Activated T-helper 1 cell treated with anti-CD3 and anti-CD28 coated beads, Interleukin-12 subunit alpha, Interleukin-12 subunit beta, Interleukin-2, Interleukin-4 antibody, amounts not matched to agents 30 ng/mL and 10 ng/mL and 1 ng/mL, durations not matched to agents 14 hours and 24 hours and 36 hours (primary cell): ENCODE measurements at regions not wholly inside any gene's neighbourhood (a gene's known extent, or its start where the extent isn't known, plus 50 kb on each side); places are given as distances from the start of the nearest gene placed in this dataset.

ENCODE experiments used
- DNase-seq: peaks from one replicate; pipeline ENCODE4 v3.0.0; 2021; ENCODE audit warnings: low spot score
- H3K27ac Mint-ChIP-seq: one replicate; pipeline ENCODE4 v1.8.0; 2021; ENCODE audit warnings: mild to moderate bottlenecking, mixed read lengths
- H3K27me3 Mint-ChIP-seq: one replicate; pipeline ENCODE4 v1.8.0; 2022; ENCODE audit warnings: mild to moderate bottlenecking, moderate library complexity, mixed read lengths; ENCODE audit not compliant: insufficient read depth
- H3K36me3 Mint-ChIP-seq: one replicate; pipeline ENCODE4 v1.8.0; 2021; ENCODE audit warnings: low read depth, mixed read lengths
- H3K4me1 Mint-ChIP-seq: one replicate; pipeline ENCODE4 v1.8.0; 2021; ENCODE audit warnings: low read depth, mixed read lengths
- H3K4me3 Mint-ChIP-seq: one replicate; pipeline ENCODE4 v1.8.0; 2021; ENCODE audit warnings: mild to moderate bottlenecking, moderate library complexity, mixed read lengths
- H3K9me3 Mint-ChIP-seq: one replicate; pipeline ENCODE4 v1.8.0; 2021; ENCODE audit warnings: mixed read lengths
- intact Hi-C: fragments of 100-400 bp; cut with micrococcal nuclease; formaldehyde crosslinking; loops from one replicate; pipeline ENCODE4 v1.15.1; 2024

DNA sequence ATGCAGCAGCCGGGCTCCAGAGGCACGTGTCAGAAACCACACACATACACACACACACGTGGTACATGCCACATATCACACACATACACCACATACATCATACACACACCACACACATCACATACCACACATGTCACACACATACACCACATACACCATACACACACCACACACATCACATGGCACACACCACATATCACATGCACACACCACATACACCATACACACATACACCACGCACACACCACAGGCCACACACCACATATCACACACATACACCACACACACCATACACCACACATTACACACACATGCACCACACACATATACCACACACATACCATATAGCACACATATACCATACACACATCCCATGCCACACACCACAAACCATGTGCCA is 97.5 kb upstream of the PRR5 start:
- H3K36me3 Mint-ChIP-seq, result no peaks in the 10 kb centered on the region
- intact Hi-C loops, result no loop called here
- peaks cover under 1% of the 10 kb centered on the region for H3K9me3 Mint-ChIP-seq
- no peak overlapping the region for H3K27ac Mint-ChIP-seq
- DNase-seq, result no peak
- H3K4me3 Mint-ChIP-seq, result no peak overlapping the region
- H3K4me1 Mint-ChIP-seq, result no peaks in the 10 kb centered on the region
- peaks cover 8% of the 10 kb centered on the region for H3K27me3 Mint-ChIP-seq

DNA sequence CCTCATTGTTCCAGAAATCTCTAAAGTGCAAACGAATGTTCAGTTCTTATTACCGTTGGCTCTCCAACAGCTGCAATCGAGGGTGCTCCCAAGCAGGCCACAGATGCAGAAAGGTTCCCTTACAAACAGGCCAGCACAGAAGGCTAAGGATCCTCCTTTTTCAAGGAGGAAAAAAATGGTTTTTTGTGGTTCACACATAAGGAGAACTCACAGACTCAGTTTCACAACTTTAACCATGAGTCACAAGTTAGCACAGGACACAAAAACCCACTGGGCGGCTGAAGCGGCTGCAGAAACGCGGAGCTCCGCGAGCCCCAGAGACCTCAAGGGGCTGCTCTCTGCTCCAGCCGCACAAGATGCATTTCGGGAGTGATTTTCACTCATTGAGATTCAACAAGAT is 98.2 kb upstream of the PRR5 start:
- Mint-ChIP-seq H3K27me3 (peaks cover 8% of the 10 kb centered on the region), H3K4me3 (no peak overlapping the region), H3K36me3 (no peaks in the 10 kb centered on the region), H3K4me1 (no peaks in the 10 kb centered on the region), H3K9me3 (no peaks in the 10 kb centered on the region), H3K27ac (no peak overlapping the region)
- intact Hi-C loops, result no loop called here
- no peak for DNase-seq

DNA sequence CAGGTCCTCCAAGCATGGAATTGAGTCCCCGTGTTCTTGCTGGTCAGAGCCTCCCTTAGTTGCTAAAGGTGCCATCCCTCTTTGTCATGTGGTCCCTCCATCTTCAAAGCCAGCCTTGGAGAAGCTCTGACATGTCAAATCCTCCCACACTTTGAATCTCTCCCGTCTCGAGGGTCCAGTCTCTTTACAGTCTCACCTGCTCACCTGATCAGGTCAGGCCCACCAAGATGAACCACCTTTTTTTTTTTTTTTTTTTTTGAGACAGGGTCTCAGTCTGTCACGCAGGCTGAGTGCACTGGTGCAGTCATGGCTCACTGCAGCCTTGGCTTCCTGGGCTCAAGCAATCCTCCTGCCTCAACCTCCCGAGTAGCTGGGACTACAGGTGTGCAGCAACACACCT is 100.3 kb upstream of the PRR5 start:
- Mint-ChIP-seq H3K4me1 (no peaks in the 10 kb centered on the region), H3K9me3 (no peaks in the 10 kb centered on the region), H3K4me3 (no peak overlapping the region), H3K27ac (no peak overlapping the region), H3K36me3 (no peaks in the 10 kb centered on the region), H3K27me3 (peaks cover 4% of the 10 kb centered on the region)
- intact Hi-C loops, result no loop called here
- no peak for DNase-seq

DNA sequence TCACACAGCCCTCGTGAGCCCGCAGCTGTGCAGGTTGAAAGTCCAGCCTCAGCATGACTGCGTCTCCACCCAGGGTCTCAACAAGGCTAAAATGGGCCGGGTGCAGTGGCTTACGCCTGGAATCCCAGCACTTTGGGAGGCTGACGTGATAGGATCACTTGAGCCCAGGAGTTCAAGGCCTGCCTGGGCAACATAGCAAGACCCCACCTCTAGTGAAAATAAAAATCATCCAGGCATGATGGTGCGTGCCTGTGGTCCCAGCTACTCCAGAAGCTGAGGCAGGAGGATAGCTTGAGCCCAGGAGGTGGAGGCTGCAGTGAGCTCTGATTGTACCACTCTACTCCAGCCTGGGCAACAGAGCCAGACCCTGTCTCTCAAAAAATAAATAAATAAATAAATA is 100.8 kb upstream of the PRR5 start:
- H3K27me3 Mint-ChIP-seq, result peaks cover 8% of the 10 kb centered on the region
- H3K9me3 Mint-ChIP-seq, result no peaks in the 10 kb centered on the region
- H3K4me3 Mint-ChIP-seq, result no peak overlapping the region
- no peak overlapping the region for H3K27ac Mint-ChIP-seq
- H3K4me1 Mint-ChIP-seq, result no peaks in the 10 kb centered on the region
- intact Hi-C loops, result no loop called here
- no peaks in the 10 kb centered on the region for H3K36me3 Mint-ChIP-seq
- DNase-seq, result no peak

DNA sequence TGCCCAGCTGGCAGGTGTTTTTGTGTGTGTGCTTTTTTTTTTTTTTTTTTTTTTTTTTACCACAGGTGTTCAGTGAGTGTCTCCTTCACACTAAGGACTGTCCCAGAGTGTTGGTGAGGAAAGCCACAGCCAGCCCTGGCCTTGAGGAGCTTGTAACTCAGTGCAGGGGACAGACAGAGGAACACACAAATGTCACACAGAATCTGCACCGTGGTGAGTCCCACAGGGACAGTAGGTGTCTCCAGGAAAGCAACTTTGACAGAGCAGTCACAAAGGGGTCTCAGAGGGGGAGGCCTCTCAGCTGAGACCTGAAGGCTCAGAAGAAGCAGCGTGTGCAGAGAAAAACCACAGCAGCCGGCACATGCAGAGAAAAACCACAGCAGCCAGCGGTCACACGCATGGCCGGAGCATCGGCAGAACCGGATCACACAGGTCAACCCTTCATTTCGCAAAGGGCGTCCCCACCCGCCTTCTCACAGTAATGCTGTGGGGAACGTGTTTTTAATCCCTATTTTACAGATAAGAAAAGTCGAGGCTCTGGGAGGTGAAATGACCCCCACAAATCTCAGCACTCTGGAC is 101.7 kb upstream of the PRR5 start:
- no peaks in the 10 kb centered on the region for H3K9me3 Mint-ChIP-seq
- intact Hi-C loops, result no loop called here
- no peak for DNase-seq

DNA sequence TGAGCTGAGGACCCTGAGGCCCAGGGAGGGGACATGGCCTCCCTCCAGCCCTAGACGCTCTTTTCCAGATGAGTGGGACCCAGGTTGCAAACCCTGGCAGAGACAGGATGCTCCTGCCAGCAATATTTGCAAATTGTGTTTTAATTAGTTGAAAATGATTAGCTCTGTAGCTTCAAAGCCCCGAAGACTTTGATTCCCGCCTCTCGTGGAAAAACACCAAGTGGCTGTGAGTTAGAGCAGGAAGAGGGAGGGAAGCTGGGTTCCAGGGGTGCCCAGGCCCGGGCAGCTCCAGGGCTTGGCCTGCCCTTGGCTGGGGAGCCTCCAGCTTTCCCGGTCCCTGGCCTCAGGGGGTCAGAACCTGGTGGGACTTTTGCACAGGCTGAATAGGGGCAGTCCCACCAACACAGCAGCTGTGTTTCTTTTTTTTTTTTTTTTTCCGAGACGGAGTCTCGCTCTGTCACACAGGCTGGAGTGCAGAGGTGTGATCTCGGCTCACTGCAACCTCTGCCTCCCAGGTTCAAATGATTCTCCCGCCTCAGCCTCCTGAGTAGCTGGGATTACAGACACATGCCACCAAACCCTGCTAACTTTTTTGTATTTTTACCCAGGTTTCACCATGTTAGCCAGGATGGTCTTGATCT is 101.6 kb upstream of the RTL6 start:
- no peaks in the 10 kb centered on the region for H3K36me3 Mint-ChIP-seq
- no peak overlapping the region for H3K4me3 Mint-ChIP-seq
- intact Hi-C loops, result no loop called here
- H3K27ac Mint-ChIP-seq, result no peak overlapping the region
- peaks cover 18% of the 10 kb centered on the region for H3K27me3 Mint-ChIP-seq
- DNase-seq, result no peak
- H3K4me1 Mint-ChIP-seq, result no peaks in the 10 kb centered on the region
- no peaks in the 10 kb centered on the region for H3K9me3 Mint-ChIP-seq

More for the DNA sequence above, 101.7 kb upstream of the PRR5 start:
- Mint-ChIP-seq H3K36me3 (no peaks in the 10 kb centered on the region), H3K27me3 (peaks cover 16% of the 10 kb centered on the region), H3K4me1 (no peaks in the 10 kb centered on the region), H3K27ac (no peak overlapping the region), H3K4me3 (no peak overlapping the region)

DNA sequence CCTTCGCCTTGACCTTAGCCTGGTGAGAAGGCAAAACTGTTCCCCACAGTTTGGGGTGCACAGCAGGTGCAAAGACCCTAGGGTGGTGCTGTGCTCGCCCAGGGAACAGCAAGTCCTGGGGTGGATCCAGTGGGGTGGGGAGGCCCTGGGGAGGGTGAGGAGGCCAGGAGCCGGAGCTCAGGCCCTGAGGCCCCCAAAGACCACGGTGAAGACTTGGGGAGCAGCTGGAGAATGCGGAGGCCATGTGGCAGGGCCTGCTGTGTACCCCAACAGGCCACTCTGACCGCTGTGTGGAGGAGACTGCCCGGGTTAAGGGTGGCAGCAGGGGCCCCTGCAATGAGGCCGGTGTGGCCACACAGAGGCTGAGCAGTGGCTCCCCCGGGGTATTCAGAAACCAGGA is 101.1 kb upstream of the RTL6 start:
- H3K36me3 Mint-ChIP-seq, result no peaks in the 10 kb centered on the region
- no peak overlapping the region for H3K4me3 Mint-ChIP-seq
- DNase-seq, result no peak
- no peaks in the 10 kb centered on the region for H3K4me1 Mint-ChIP-seq
- no peak overlapping the region for H3K27ac Mint-ChIP-seq
- H3K27me3 Mint-ChIP-seq, result peaks cover 19% of the 10 kb centered on the region
- intact Hi-C loops, result no loop called here
- H3K9me3 Mint-ChIP-seq, result no peaks in the 10 kb centered on the region

DNA sequence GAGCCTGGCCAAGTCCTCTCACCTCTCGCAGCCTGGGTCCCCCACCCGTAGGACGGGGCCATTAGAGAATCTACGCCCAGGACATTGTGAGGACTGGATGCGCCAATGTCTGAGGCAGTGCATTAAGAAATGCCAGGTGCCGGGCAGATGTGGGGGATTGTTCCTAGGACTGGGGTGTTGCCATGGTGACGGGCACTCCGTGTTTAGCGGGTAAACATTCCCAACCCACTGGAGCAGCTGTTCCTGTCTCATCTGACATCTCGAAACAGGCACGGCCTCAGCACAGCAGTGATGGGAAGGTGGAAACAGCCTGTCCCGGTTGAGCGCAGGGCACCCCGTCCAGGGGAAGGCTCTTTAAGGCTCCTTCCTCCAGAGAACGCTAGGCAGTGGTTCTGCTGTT is 99.6 kb upstream of the RTL6 start:
- Mint-ChIP-seq H3K4me3 (no peak overlapping the region), H3K27me3 (peaks cover 17% of the 10 kb centered on the region), H3K27ac (no peak overlapping the region), H3K9me3 (no peaks in the 10 kb centered on the region), H3K4me1 (no peaks in the 10 kb centered on the region), H3K36me3 (no peaks in the 10 kb centered on the region)
- no peak for DNase-seq
- intact Hi-C loops, result no loop called here

DNA sequence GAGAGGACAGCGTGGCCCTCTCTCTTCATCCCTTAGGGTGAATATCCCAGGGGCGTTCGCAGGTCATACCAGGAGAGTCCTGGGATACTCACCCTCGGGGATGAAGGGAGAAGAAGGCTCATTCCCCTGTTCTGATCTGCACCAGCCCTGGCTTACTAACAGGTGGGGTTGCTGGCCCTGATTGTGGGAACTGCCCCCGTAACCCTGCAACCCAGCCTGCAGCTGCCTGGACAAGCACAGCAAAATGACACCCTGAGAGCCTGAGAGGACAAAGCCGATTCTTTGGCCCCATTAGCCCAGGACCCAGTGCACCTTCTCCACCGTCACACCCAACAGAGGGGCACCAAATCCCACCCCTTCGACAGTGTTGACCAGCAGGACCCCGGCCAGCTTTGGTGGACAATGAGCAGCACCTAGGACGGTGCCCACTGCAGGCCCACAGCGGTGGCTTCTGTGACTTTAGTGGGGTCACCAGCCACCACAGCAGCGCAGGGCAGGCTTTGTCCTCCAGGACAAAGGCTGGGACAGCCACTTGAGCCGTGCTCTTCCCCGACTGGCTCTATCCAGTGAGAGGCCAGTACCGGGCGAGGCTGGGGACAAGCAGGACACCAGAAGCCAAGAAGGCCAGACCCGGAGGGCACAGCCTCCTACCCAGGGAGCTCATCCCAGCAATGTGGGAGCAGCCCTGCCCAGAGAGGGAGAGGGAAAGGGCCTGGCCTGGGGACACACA is 98.5 kb upstream of the RTL6 start:
- intact Hi-C loops, result no loop called here
- Mint-ChIP-seq H3K27me3 (peaks cover 16% of the 10 kb centered on the region), H3K4me3 (no peak overlapping the region), H3K36me3 (no peaks in the 10 kb centered on the region), H3K4me1 (no peaks in the 10 kb centered on the region), H3K27ac (no peak overlapping the region), H3K9me3 (no peaks in the 10 kb centered on the region)
- DNase-seq, result no peak

DNA sequence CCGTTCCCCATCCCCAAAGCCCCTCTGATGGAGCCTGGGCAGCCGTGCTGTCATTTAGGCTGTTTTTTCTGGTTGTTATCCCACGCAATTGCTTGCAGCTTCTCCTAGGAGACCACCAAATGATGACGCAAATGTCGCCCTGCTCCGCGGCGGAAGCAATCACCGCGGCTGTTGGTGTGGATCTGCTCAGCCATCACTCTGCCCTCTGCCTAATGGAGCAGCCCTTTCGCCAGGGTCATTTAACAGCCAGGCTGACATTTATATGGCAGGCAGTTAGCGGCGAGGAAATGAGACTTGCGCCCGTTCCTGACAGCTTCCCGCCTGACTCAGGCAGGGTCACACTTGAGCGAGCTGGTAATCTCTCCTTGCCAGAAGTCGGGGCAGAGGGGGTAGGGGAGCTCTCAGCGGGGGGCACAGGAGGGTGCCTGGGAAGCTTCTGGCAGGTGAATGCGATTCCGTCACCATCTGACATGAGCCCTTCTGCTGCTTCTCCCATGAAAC is 97.9 kb upstream of the RTL6 start:
- no peak for DNase-seq
- no peak overlapping the region for H3K4me3 Mint-ChIP-seq
- no peaks in the 10 kb centered on the region for H3K4me1 Mint-ChIP-seq
- H3K27ac Mint-ChIP-seq, result no peak overlapping the region
- H3K27me3 Mint-ChIP-seq, result peaks cover 16% of the 10 kb centered on the region
- H3K36me3 Mint-ChIP-seq, result no peaks in the 10 kb centered on the region
- intact Hi-C loops, result no loop called here
- no peaks in the 10 kb centered on the region for H3K9me3 Mint-ChIP-seq

DNA sequence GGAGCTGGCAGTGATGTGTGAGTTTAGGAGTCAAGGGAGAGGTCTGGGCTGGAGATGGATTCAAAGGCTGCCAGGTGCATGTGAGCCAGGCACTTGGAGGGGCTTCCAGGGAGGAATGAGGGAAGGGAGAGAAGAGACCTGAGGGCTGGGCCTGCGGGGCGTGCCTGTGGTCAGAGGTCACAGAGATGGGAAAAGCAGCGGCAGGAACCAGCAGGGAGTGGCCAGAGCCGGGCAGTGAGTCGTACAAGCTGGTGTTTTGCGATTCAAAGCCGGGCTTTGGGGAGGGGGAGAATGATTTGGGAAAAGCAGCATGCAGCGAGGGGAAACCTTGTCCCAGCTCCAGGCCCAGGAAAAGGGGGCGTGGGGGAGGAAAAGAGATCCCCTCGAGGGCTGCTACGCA is 96.9 kb upstream of the RTL6 start:
- no peaks in the 10 kb centered on the region for H3K36me3 Mint-ChIP-seq
- no peaks in the 10 kb centered on the region for H3K9me3 Mint-ChIP-seq
- no peaks in the 10 kb centered on the region for H3K4me1 Mint-ChIP-seq
- intact Hi-C loops, result no loop called here
- no peak for DNase-seq
- H3K27me3 Mint-ChIP-seq, result peaks cover 16% of the 10 kb centered on the region
- H3K27ac Mint-ChIP-seq, result no peak overlapping the region
- no peak overlapping the region for H3K4me3 Mint-ChIP-seq

DNA sequence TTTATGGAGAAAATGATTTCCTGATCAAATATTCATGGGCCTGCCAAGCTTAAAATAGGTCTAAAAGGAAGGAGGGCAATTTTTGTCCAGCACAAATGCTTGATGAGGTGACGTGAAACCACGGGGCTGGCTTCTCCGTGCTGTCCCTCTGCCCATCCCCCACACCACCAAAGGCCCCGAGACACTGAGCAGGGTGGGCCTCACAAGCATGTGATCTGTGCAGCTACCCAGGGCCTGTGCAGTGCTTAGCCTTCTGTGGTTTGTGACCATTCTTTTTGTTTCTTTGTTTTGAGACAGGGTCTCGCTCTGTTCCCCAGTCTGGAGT is 94.8 kb upstream of the RTL6 start:
- no peaks in the 10 kb centered on the region for H3K36me3 Mint-ChIP-seq
- no peak for DNase-seq
- peaks cover 21% of the 10 kb centered on the region for H3K27me3 Mint-ChIP-seq
- H3K4me1 Mint-ChIP-seq, result no peaks in the 10 kb centered on the region
- H3K27ac Mint-ChIP-seq, result no peak overlapping the region
- H3K9me3 Mint-ChIP-seq, result peaks cover 3% of the 10 kb centered on the region
- intact Hi-C loops, result no loop called here
- no peak overlapping the region for H3K4me3 Mint-ChIP-seq

DNA sequence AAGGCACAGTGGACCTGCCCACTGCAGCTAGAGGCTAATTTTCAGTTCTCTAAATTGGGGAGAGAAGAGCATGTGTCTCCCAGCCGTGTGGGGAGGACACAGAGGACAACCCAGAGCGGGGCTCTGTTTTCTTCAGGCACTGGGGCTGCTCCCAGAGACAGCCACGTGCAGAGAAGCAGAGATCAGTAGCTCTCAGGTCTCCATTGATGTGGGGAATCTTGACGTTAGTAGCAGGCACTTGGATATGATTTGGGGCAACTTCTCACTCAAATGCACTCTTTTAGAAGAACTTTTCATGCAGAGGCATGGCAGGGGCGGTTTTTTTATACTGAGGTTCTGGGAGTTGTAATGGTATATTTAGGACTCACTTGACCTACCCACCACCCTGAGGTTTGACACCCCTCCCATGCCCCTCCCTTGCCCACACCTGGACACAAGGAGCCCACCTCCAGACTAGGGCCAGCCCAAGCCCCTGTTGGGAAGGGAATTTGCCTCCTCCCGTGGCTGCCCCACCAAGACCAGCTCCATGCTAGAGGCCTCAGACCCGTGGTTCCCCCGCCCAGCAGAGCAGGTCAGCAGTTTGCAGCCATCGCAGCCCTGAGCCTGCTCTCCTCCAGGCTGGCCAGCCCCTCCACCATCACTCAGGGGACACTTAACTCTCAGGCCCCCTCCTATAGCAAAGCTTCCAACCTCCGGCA is 94.2 kb upstream of the RTL6 start:
- DNase-seq, result no peak
- H3K4me3 Mint-ChIP-seq, result no peak overlapping the region
- intact Hi-C loops, result no loop called here
- H3K27ac Mint-ChIP-seq, result no peak overlapping the region
- H3K4me1 Mint-ChIP-seq, result no peaks in the 10 kb centered on the region
- H3K36me3 Mint-ChIP-seq, result no peaks in the 10 kb centered on the region
- peaks cover 26% of the 10 kb centered on the region for H3K27me3 Mint-ChIP-seq
- H3K9me3 Mint-ChIP-seq, result peaks cover 3% of the 10 kb centered on the region
